Aorta (tissue), 5 donors: ENCODE measurements at regions not wholly inside any gene's neighbourhood (a gene's known extent, or its start where the extent isn't known, plus 50 kb on each side); places are given as distances from the start of the nearest gene placed in this dataset.

ENCODE experiments used
- ATAC-seq: fragments of 200-7000 bp; cut with Tn5 transposase; one replicate; pipeline ENCODE4 v1.9.1; 2022; ENCODE audit warnings: moderate library complexity; ENCODE audit not compliant: low FRiP score
- DNase-seq, 2 donors: peaks; one replicate each; pipeline ENCODE4 v3.0.0-alpha.2; 2020
- H3K27ac ChIP-seq, 2 donors: one replicate each; pipeline ENCODE4 v1.5.1; 2013; ENCODE audit warnings: low read length in 2 of 2, mild to moderate bottlenecking in 2 of 2, moderate library complexity in 2 of 2, control low read depth in 1 of 2, inconsistent platforms in 1 of 2, low read depth in 1 of 2
- H3K27me3 ChIP-seq, 2 donors: one replicate each; pipeline ENCODE4 v1.6.1; 2013; ENCODE audit warnings: control low read depth in 1 of 2, low read length in 1 of 2, mild to moderate bottlenecking in 1 of 2, moderate library complexity in 1 of 2; ENCODE audit not compliant: insufficient read depth in 2 of 2, control insufficient read depth in 1 of 2
- H3K36me3 ChIP-seq, 2 donors: one replicate each; pipeline ENCODE4 v1.6.1; 2013; ENCODE audit warnings: control low read depth in 1 of 2, low read length in 1 of 2, mild to moderate bottlenecking in 1 of 2; ENCODE audit not compliant: insufficient read depth in 2 of 2, control insufficient read depth in 1 of 2
- H3K4me1 ChIP-seq, 2 donors: one replicate each; pipeline ENCODE4 v1.6.1; 2013; ENCODE audit warnings: low read length in 2 of 2, control low read depth in 1 of 2, mild to moderate bottlenecking in 1 of 2, moderate library complexity in 1 of 2; ENCODE audit not compliant: insufficient read depth in 2 of 2, control insufficient read depth in 1 of 2
- H3K4me3 ChIP-seq, 2 donors: one replicate each; pipeline ENCODE4 v1.5.1; 2013; ENCODE audit warnings: low read length in 2 of 2, control low read depth in 1 of 2, mild to moderate bottlenecking in 1 of 2
- H3K9me3 ChIP-seq: one replicate; pipeline ENCODE4 v1.6.1; 2013; ENCODE audit warnings: mild to moderate bottlenecking, low read length; ENCODE audit not compliant: control insufficient read depth
- WGBS, 2 donors: extraction: QIAGEN DNeasy Blood & Tissue Kit; methylation state at CpG; one replicate each; pipeline ENCODE4 v1.1.7; 2013; 5-methylcytosine and 5-hydroxymethylcytosine counted together
- intact Hi-C, 2 donors: fragments of 100-400 bp; cut with DNase I; formaldehyde crosslinking; loops; one replicate each; pipeline versions ENCODE4 v1.14.2 to v1.15.0; 2022
- donor health status: healthy with polysubstance abuse.
- donor health status: Bipolar disorder and iron deficiency.
- donor health status: DM: no; HTN: no; CAD: no.
- donor health status: DM: no; HTN: no; CAD: no.
- donor health status: DM: yes; HTN: yes; CAD: no.

- no peaks in the 10 kb centered on the region for H3K27me3 ChIP-seq
- H3K4me3 ChIP-seq, result no peak overlapping the region
- 63 to 78% methylated on average over 3 of the region's 3 CpGs for WGBS, 2 donors
- ATAC-seq, result no peak
- no peaks in the 10 kb centered on the region for H3K4me1 ChIP-seq
- intact Hi-C loops, result no loop called here
- H3K36me3 ChIP-seq, result no peaks in the 10 kb centered on the region
- no peak for DNase-seq
- no peak overlapping the region for H3K27ac ChIP-seq
- no peaks in the 10 kb centered on the region for H3K9me3 ChIP-seq
These were observed 156.5 kb upstream of the RMP24 start for GRCh38 chr18:35816003-35816402.

GRCh38 chr18:35817604-35818352 lies 154.7 kb upstream of the RMP24 start:
- Histone ChIP-seq H3K27ac (no peak overlapping the region), H3K36me3 (no peaks in the 10 kb centered on the region), H3K4me1 (no peaks in the 10 kb centered on the region), H3K4me3 (no peak overlapping the region), H3K27me3 (no peaks in the 10 kb centered on the region), H3K9me3 (peaks cover 2% of the 10 kb centered on the region)
- DNase-seq (no peak), ATAC-seq (peak; percentile 46)
- intact Hi-C loops, result no loop called here
- 82 to 90% methylated on average over 11 of the region's 11 CpGs for WGBS, 2 donors

- Histone ChIP-seq H3K36me3 (no peaks in the 10 kb centered on the region), H3K4me1 (no peaks in the 10 kb centered on the region), H3K27ac (no peak overlapping the region), H3K27me3 (no peaks in the 10 kb centered on the region), H3K9me3 (peaks cover 2% of the 10 kb centered on the region), H3K4me3 (no peak overlapping the region)
- peak; percentile 7 for ATAC-seq
- intact Hi-C loops, result no loop called here
- 83 to 91% methylated on average over 12 of the region's 12 CpGs for WGBS, 2 donors
- no peak for DNase-seq
These were observed 154.2 kb upstream of the RMP24 start for GRCh38 chr18:35818353-35818667.

- no peak overlapping the region for H3K27ac ChIP-seq
- H3K4me1 ChIP-seq, result no peaks in the 10 kb centered on the region
- H3K36me3 ChIP-seq, result no peaks in the 10 kb centered on the region
- H3K27me3 ChIP-seq, result no peaks in the 10 kb centered on the region
- no peak for ATAC-seq
- intact Hi-C loops, result no loop called here
- peaks cover 2% of the 10 kb centered on the region for H3K9me3 ChIP-seq
- 35 to 53% methylated on average over 6 of the region's 6 CpGs for WGBS, 2 donors
- no peak overlapping the region for H3K4me3 ChIP-seq
- no peak for DNase-seq
These were observed 150.1 kb upstream of the RMP24 start for GRCh38 chr18:35822413-35822812.

GRCh38 chr18:35826477-35826876 lies 146.0 kb upstream of the RMP24 start:
- Histone ChIP-seq H3K4me3 (no peak overlapping the region), H3K36me3 (no peaks in the 10 kb centered on the region), H3K27me3 (no peaks in the 10 kb centered on the region), H3K4me1 (no peaks in the 10 kb centered on the region), H3K27ac (no peak overlapping the region), H3K9me3 (no peaks in the 10 kb centered on the region)
- intact Hi-C loops, result no loop called here
- 29 to 56% methylated on average over 1 of the region's 1 CpG for WGBS, 2 donors
- DNase-seq (no peak), ATAC-seq (no peak)

- Histone ChIP-seq H3K4me1 (no peaks in the 10 kb centered on the region), H3K27me3 (no peaks in the 10 kb centered on the region), H3K27ac (no peak overlapping the region), H3K9me3 (peaks cover 2% of the 10 kb centered on the region), H3K36me3 (no peaks in the 10 kb centered on the region), H3K4me3 (no peak overlapping the region)
- ATAC-seq (no peak), DNase-seq (no peak)
- intact Hi-C loops, result no loop called here
These were observed 145.1 kb upstream of the RMP24 start for GRCh38 chr18:35827275-35827902.

GRCh38 chr18:35827903-35828275 lies 144.6 kb upstream of the RMP24 start:
- no peaks in the 10 kb centered on the region for H3K36me3 ChIP-seq
- no peak for ATAC-seq
- no peaks in the 10 kb centered on the region for H3K4me1 ChIP-seq
- H3K27ac ChIP-seq, result no peak overlapping the region
- no peak overlapping the region for H3K4me3 ChIP-seq
- WGBS, 2 donors, result 95 to 97% methylated on average over 2 of the region's 2 CpGs
- H3K9me3 ChIP-seq, result peaks cover 4% of the 10 kb centered on the region
- intact Hi-C loops, result no loop called here
- DNase-seq, result no peak
- H3K27me3 ChIP-seq, result no peaks in the 10 kb centered on the region

- 87 to 88% methylated on average over 2 of the region's 2 CpGs for WGBS, 2 donors
- Histone ChIP-seq H3K27ac (no peak overlapping the region), H3K4me3 (no peak overlapping the region), H3K9me3 (peaks cover 4% of the 10 kb centered on the region), H3K4me1 (no peaks in the 10 kb centered on the region), H3K27me3 (no peaks in the 10 kb centered on the region), H3K36me3 (no peaks in the 10 kb centered on the region)
- intact Hi-C loops, result no loop called here
- no peak for DNase-seq
- no peak for ATAC-seq
These were observed 143.9 kb upstream of the RMP24 start for GRCh38 chr18:35828591-35828990.

GRCh38 chr18:35835366-35835765 lies 137.1 kb upstream of the RMP24 start:
- Histone ChIP-seq H3K27me3 (no peaks in the 10 kb centered on the region), H3K4me1 (no peaks in the 10 kb centered on the region), H3K4me3 (no peak overlapping the region), H3K36me3 (no peaks in the 10 kb centered on the region), H3K27ac (no peak overlapping the region), H3K9me3 (peaks cover 6% of the 10 kb centered on the region)
- ATAC-seq (no peak), DNase-seq (no peak)
- intact Hi-C loops, result no loop called here
- 81 to 90% methylated on average over 2 of the region's 2 CpGs for WGBS, 2 donors
